Heart left ventricle (tissue), 13 donors: ENCODE measurements at regions not wholly inside any gene's neighbourhood (a gene's known extent, or its start where the extent isn't known, plus 50 kb on each side); places are given as distances from the start of the nearest gene placed in this dataset.
"Not testable (repeated sequence)": the region's sequence is repeated elsewhere in the genome, so short reads cannot be mapped to it uniquely, and the experiment has no call there.

Experiments
- POLR2A ChIP-seq, 2 donors: fragments of 450-650 bp; IDR thresholded peaks; one replicate each; pipeline ENCODE4 v1.6.1; 2017; ENCODE audit warnings: antibody characterized with exemption in 2 of 2, mild to moderate bottlenecking in 2 of 2, moderate library complexity in 2 of 2
- TF ChIP-seq, protein P1 (sequence below), 12 donors: fragments of 200-600 bp; sonication (generic) in 4 of 12; IDR thresholded peaks; one replicate each; pipeline versions ENCODE4 v1.5.0 to v1.8.0; 2018 to 2022; ENCODE audit warnings: antibody characterized with exemption in 12 of 12, mild to moderate bottlenecking in 5 of 12
- donor health status: ischemic (EF 13 %, LVEDD 7.1; RV severe dilation, severe dysfunction).
- donor health status: DM: no; HTN: yes; CAD: no.
- donor health status: DM: no; HTN: no; CAD: no.
- donor health status: ischemic (EF 25% LVEDD 6.9; RV normal size, moderate dysfunction).
- donor health status: ischemic (EF 25% LVEDD 5.7; RV mildly dilated, moderate dysfunction).
- donor health status: ischemic (EF 35%, LVEDD 5.7; RV mildly dilated, moderate dysfunction).
- donor health status: nonischemic (EF 11% LVEDD 7.7; RV severe dilation, severe dysfunction).
- donor health status: DM: yes; HTN: yes; CAD: no.
- donor health status: PGD.
- donor health status: ischemic (EF 29% LVEDD 5.4; RV normal size, mild dysfunction).
- donor health status: nonischemic (EF 23%, LVEDD 6.1; RV moderate dilation, normal function).

DNA sequence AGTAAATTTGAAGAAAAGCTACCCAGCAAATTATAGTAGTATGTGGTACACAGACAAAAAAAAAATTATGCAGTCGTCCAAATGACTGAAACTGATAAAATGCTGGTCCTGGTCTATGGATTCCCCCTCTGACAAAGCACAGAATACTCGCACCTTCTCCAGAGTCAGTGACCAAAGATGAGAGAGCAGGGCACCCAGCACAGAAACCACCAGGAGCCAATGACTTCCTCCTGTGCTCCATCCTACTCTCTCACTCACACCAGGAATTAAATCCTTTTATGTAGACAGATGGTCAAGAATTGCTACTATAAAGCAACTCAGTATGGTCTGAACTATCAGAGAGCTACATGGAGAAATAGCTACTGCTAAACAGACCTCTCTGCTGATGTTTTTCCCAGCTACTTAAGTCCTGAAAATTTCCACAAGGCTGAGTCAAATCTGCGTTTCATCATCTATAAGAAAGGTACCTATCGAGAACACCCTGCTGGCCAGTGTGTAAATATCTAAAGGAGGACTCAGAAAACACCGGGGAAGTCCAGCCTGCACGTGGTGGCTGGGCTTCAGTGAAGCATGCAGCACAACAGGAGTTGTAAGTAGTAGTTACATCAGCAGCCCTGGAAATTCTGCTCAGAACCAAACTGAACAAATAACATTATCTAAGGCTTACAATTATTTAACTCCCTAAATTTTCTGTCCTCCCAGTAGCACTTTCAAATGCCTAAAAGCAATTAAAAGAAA is 118.1 kb upstream of the OR4F16 start:
- not testable (repeated sequence) for TF ChIP-seq POLR2A (IDR thresholded peaks at IDR 0.05)
- TF ChIP-seq, protein P1, sequence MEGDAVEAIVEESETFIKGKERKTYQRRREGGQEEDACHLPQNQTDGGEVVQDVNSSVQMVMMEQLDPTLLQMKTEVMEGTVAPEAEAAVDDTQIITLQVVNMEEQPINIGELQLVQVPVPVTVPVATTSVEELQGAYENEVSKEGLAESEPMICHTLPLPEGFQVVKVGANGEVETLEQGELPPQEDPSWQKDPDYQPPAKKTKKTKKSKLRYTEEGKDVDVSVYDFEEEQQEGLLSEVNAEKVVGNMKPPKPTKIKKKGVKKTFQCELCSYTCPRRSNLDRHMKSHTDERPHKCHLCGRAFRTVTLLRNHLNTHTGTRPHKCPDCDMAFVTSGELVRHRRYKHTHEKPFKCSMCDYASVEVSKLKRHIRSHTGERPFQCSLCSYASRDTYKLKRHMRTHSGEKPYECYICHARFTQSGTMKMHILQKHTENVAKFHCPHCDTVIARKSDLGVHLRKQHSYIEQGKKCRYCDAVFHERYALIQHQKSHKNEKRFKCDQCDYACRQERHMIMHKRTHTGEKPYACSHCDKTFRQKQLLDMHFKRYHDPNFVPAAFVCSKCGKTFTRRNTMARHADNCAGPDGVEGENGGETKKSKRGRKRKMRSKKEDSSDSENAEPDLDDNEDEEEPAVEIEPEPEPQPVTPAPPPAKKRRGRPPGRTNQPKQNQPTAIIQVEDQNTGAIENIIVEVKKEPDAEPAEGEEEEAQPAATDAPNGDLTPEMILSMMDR (IDR thresholded peaks at IDR 0.05), result not testable (repeated sequence)
